Neural progenitor cell (in vitro differentiated cells): ENCODE measurements at regions not wholly inside any gene's neighbourhood (a gene's known extent, or its start where the extent isn't known, plus 50 kb on each side); places are given as distances from the start of the nearest gene placed in this dataset.

Source experiments
- EZH2 ChIP-seq: fragments of 200-600 bp; sonication (generic); IDR thresholded peaks from 2 replicates; pipeline ENCODE4 v1.6.1; 2017; ENCODE audit warnings: antibody characterized with exemption, mild to moderate bottlenecking, moderate library complexity
- EZH2phosphoT487 ChIP-seq: fragments of 200-600 bp; sonication (generic); IDR thresholded peaks from 2 replicates; pipeline ENCODE4 v1.6.1; 2017; ENCODE audit warnings: antibody characterized with exemption
- TF ChIP-seq, protein P1 (sequence below): fragments of 200-600 bp; sonication (generic); IDR thresholded peaks from 2 replicates; pipeline ENCODE4 v1.5.1; 2017; ENCODE audit warnings: antibody characterized with exemption, mild to moderate bottlenecking

DNA sequence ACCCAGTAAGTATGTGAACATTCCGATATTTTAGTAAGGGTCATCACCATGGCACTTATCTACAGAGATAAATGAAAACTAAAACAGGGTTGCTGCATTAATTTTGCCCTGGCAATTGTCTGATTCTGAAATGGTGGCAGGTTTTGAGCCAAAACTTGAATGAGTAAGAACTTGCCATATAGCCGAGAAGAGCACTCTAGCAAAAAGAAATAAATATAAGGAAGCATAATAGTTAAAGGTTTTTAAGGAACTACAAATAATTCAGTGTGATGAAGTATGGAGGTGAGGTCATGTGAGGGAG lies 68.5 kb upstream of the BTN3A2 start:
- TF ChIP-seq EZH2 = no peak
- TF ChIP-seq EZH2phosphoT487 = no peak
- TF ChIP-seq, protein P1, sequence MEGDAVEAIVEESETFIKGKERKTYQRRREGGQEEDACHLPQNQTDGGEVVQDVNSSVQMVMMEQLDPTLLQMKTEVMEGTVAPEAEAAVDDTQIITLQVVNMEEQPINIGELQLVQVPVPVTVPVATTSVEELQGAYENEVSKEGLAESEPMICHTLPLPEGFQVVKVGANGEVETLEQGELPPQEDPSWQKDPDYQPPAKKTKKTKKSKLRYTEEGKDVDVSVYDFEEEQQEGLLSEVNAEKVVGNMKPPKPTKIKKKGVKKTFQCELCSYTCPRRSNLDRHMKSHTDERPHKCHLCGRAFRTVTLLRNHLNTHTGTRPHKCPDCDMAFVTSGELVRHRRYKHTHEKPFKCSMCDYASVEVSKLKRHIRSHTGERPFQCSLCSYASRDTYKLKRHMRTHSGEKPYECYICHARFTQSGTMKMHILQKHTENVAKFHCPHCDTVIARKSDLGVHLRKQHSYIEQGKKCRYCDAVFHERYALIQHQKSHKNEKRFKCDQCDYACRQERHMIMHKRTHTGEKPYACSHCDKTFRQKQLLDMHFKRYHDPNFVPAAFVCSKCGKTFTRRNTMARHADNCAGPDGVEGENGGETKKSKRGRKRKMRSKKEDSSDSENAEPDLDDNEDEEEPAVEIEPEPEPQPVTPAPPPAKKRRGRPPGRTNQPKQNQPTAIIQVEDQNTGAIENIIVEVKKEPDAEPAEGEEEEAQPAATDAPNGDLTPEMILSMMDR = no peak
